ENCODE measurements at regions not wholly inside any gene's neighbourhood (a gene's known extent, or its start where the extent isn't known, plus 50 kb on each side); places are given as distances from the start of the nearest gene placed in this dataset.

GRCh38 chr6:155980014-155980767, 524.6 kb upstream of the NOX3 start:
- H3K9me3 ChIP-seq, result no peaks in the 10 kb centered on the region
- in situ Hi-C loops (cut with MboI; ENCODE audit: low pct_ligation_motif_present in 1 of 4, low pct_unique_long_range_greater_than_20kb in 1 of 4, low sequenced_read_pairs in 3 of 4), result no loop called here
- H3K4me3 ChIP-seq, result no peak overlapping the region
- H3K27ac ChIP-seq, result no peak overlapping the region
- peaks cover 0 to 13% (median 7%) of the 10 kb centered on the region in 4 donors for H3K4me1 ChIP-seq
- intact Hi-C loops (cut with DNase I; ENCODE audit: low total_unique reads), result no loop called here
- 78 to 88% methylated on average over 3 to 5 of the region's 5 CpGs for WGBS, 2 donors (ENCODE audit: low coverage in 1 of 2)
- no peaks in the 10 kb centered on the region for H3K36me3 ChIP-seq
- no peaks in the 10 kb centered on the region for H3K27me3 ChIP-seq
- DNase-seq, result no peak
- no peak for TF ChIP-seq POLR2AphosphoS5 (IDR thresholded peaks at IDR 0.05)

GRCh38 chr6:155975506-155975905, 519.9 kb upstream of the NOX3 start:
- in situ Hi-C loops (cut with MboI; ENCODE audit: low pct_ligation_motif_present in 1 of 4, low pct_unique_long_range_greater_than_20kb in 1 of 4, low sequenced_read_pairs in 3 of 4), result no loop called here
- no peak for DNase-seq
- 95 to 98% methylated on average over 8 of the region's 8 CpGs for WGBS, 2 donors (ENCODE audit: low coverage in 1 of 2)
- no peaks in the 10 kb centered on the region for H3K36me3 ChIP-seq
- TF ChIP-seq EP300 (IDR thresholded peaks at IDR 0.05; ENCODE audit: low read depth) (no peak), POLR2A (IDR thresholded peaks at IDR 0.05) (no peak), CTCF (IDR thresholded peaks at IDR 0.05) (no peak), POLR2AphosphoS5 (IDR thresholded peaks at IDR 0.05) (no peak)
- no peaks in the 10 kb centered on the region for H3K27me3 ChIP-seq
- H3K27ac ChIP-seq, result no peak overlapping the region
- H3K9me3 ChIP-seq, result no peaks in the 10 kb centered on the region
- H3K4me3 ChIP-seq, result no peak overlapping the region
- peaks cover 0 to 21% (median 12%) of the 10 kb centered on the region in 4 donors for H3K4me1 ChIP-seq
- intact Hi-C loops (cut with DNase I; ENCODE audit: low total_unique reads), result no loop called here

GRCh38 chr6:155974811-155975323, 519.2 kb upstream of the NOX3 start:
- no peaks in the 10 kb centered on the region for H3K36me3 ChIP-seq
- H3K9me3 ChIP-seq, result no peaks in the 10 kb centered on the region
- intact Hi-C loops (cut with DNase I; ENCODE audit: low total_unique reads), result no loop called here
- peaks cover 0 to 20% (median 12%) of the 10 kb centered on the region in 4 donors for H3K4me1 ChIP-seq
- WGBS, 2 donors (ENCODE audit: low coverage in 1 of 2), result 48 to 69% methylated on average over 5 to 9 of the region's 9 CpGs
- DNase-seq, result peak; percentile 41
- H3K27me3 ChIP-seq, result no peaks in the 10 kb centered on the region
- TF ChIP-seq POLR2A (IDR thresholded peaks at IDR 0.05), result no peak
- no peak for TF ChIP-seq CTCF (IDR thresholded peaks at IDR 0.05)
- no peak for TF ChIP-seq EP300 (IDR thresholded peaks at IDR 0.05; ENCODE audit: low read depth)
- TF ChIP-seq POLR2AphosphoS5 (IDR thresholded peaks at IDR 0.05), result no peak
- H3K4me3 ChIP-seq, result no peak overlapping the region
- no peak overlapping the region for H3K27ac ChIP-seq
- in situ Hi-C loops (cut with MboI; ENCODE audit: low pct_ligation_motif_present in 1 of 4, low pct_unique_long_range_greater_than_20kb in 1 of 4, low sequenced_read_pairs in 3 of 4), result no loop called here

GRCh38 chr6:155974359-155974758, 518.7 kb upstream of the NOX3 start:
- in situ Hi-C loops (cut with MboI; ENCODE audit: low pct_ligation_motif_present in 1 of 4, low pct_unique_long_range_greater_than_20kb in 1 of 4, low sequenced_read_pairs in 3 of 4), result no loop called here
- no peaks in the 10 kb centered on the region for H3K9me3 ChIP-seq
- no peak overlapping the region for H3K4me3 ChIP-seq
- no peak overlapping the region for H3K27ac ChIP-seq
- intact Hi-C loops (cut with DNase I; ENCODE audit: low total_unique reads), result no loop called here
- DNase-seq, result no peak
- 90% methylated on average over 17 of the region's 17 CpGs; no CpG with 5 or more reads in 1 of the 2 donors for WGBS, 2 donors (ENCODE audit: low coverage in 1 of 2)
- no peaks in the 10 kb centered on the region for H3K27me3 ChIP-seq
- TF ChIP-seq POLR2AphosphoS5 (IDR thresholded peaks at IDR 0.05) (no peak), POLR2A (IDR thresholded peaks at IDR 0.05) (no peak), EP300 (IDR thresholded peaks at IDR 0.05; ENCODE audit: low read depth) (no peak), CTCF (IDR thresholded peaks at IDR 0.05) (no peak)
- peaks cover 0 to 20% (median 12%) of the 10 kb centered on the region in 4 donors for H3K4me1 ChIP-seq
- no peaks in the 10 kb centered on the region for H3K36me3 ChIP-seq
